ENCODE measurements at regions not wholly inside any gene's neighbourhood (a gene's known extent, or its start where the extent isn't known, plus 50 kb on each side); places are given as distances from the start of the nearest gene placed in this dataset.

- no peak for TF ChIP-seq CTCF (IDR thresholded peaks at IDR 0.05)
- TF ChIP-seq POLR2A (IDR thresholded peaks at IDR 0.05; ENCODE audit: low read length) = no peak
- TF ChIP-seq JUN (IDR thresholded peaks at IDR 0.05) = no peak
- TF ChIP-seq PHF8 (IDR thresholded peaks at IDR 0.05; ENCODE audit: borderline replicate concordance, low read depth) = no peak
- no peak for TF ChIP-seq TP53 (CRISPR knock-in tag; IDR thresholded peaks at IDR 0.05)
- TF ChIP-seq EP300 (IDR thresholded peaks at IDR 0.05) = no peak
- no peak for TF ChIP-seq ZC3H11A (IDR thresholded peaks at IDR 0.05)
- no peak for TF ChIP-seq MAX (IDR thresholded peaks at IDR 0.05)
Observed at GRCh38 chr15:92525758-92526245, 129.8 kb downstream of the FAM174B start.

Data from A549 (cell line).